Cardiac septum (tissue), 1 donor: ENCODE measurements at regions not wholly inside any gene's neighbourhood (a gene's known extent, or its start where the extent isn't known, plus 50 kb on each side); places are given as distances from the start of the nearest gene placed in this dataset.
"Not testable (repeated sequence)": the region's sequence is repeated elsewhere in the genome, so short reads cannot be mapped to it uniquely, and the experiment has no call there.

Experiments used
- DNase-seq: peaks from one replicate; pipeline ENCODE4 v3.0.0-alpha.2; 2020; ENCODE audit warnings: low spot score
- intact Hi-C: fragments of 100-400 bp; cut with DNase I; formaldehyde crosslinking; loops from one replicate; pipeline ENCODE4 v1.14.0; 2022
- donor health status: DM: no; HTN: no; CAD: no.

- no peak for DNase-seq
- intact Hi-C loops = loop anchor here (2.0 kb wide), 1 partner anchor 16 kb away; no protein-coding TSS in a partner anchor
Measured at GRCh38 chr11:115606498-115607220, 102.4 kb upstream of the CADM1 start.

- DNase-seq = no peak
- intact Hi-C loops = loop anchor here (2.0 kb wide), 1 partner anchor 17 kb away; no protein-coding TSS in a partner anchor
Measured at GRCh38 chr11:115605871-115606497, 101.8 kb upstream of the CADM1 start.

- DNase-seq, intact Hi-C loops: not testable (repeated sequence)
Measured at GRCh38 chr11:115605397-115605796, 101.2 kb upstream of the CADM1 start.

- no peak for DNase-seq
- intact Hi-C loops = no loop called here
Measured at GRCh38 chr11:115599125-115599524, 94.9 kb upstream of the CADM1 start.

GRCh38 chr11:115598257-115598901 is 94.2 kb upstream of the CADM1 start:
- DNase-seq = no peak
- intact Hi-C loops = no loop called here

GRCh38 chr11:115591380-115591779 is 87.2 kb upstream of the CADM1 start:
- intact Hi-C loops = no loop called here
- no peak for DNase-seq

GRCh38 chr11:115590254-115590653 is 86.0 kb upstream of the CADM1 start:
- intact Hi-C loops = no loop called here

GRCh38 chr11:115587718-115588342 is 83.6 kb upstream of the CADM1 start:
- intact Hi-C loops = no loop called here
- DNase-seq = no peak

More at GRCh38 chr11:115590254-115590653, 86.0 kb upstream of the CADM1 start:
- DNase-seq = no peak

GRCh38 chr11:115585361-115586024 is 81.3 kb upstream of the CADM1 start:
- DNase-seq = no peak
- intact Hi-C loops = no loop called here

GRCh38 chr11:115581871-115582639 is 77.8 kb upstream of the CADM1 start:
- no peak for DNase-seq
- intact Hi-C loops = no loop called here

- intact Hi-C loops = no loop called here
- no peak for DNase-seq
Measured at GRCh38 chr11:115580927-115581680, 76.9 kb upstream of the CADM1 start.

GRCh38 chr11:115580416-115580815 is 76.2 kb upstream of the CADM1 start:
- no peak for DNase-seq
- intact Hi-C loops = no loop called here

- intact Hi-C loops = no loop called here
- no peak for DNase-seq
Measured at GRCh38 chr11:115579181-115579825, 75.1 kb upstream of the CADM1 start.

- DNase-seq = no peak
- intact Hi-C loops = no loop called here
Measured at GRCh38 chr11:115578275-115578674, 74.1 kb upstream of the CADM1 start.

- intact Hi-C loops = no loop called here
- no peak for DNase-seq
Measured at GRCh38 chr11:115577701-115578100, 73.5 kb upstream of the CADM1 start.

GRCh38 chr11:115576606-115577380 is 72.6 kb upstream of the CADM1 start:
- DNase-seq = no peak
- intact Hi-C loops = no loop called here

GRCh38 chr11:115572551-115572950 is 68.3 kb upstream of the CADM1 start:
- intact Hi-C loops = no loop called here
- no peak for DNase-seq
